ENCODE measurements at regions not wholly inside any gene's neighbourhood (a gene's known extent, or its start where the extent isn't known, plus 50 kb on each side); places are given as distances from the start of the nearest gene placed in this dataset.

- no peaks in the 10 kb centered on the region for H3K36me3 ChIP-seq
- H3K4me3 ChIP-seq: no peak overlapping the region
- no peaks in the 10 kb centered on the region for H3K9me3 ChIP-seq
- no peaks in the 10 kb centered on the region for H3K27me3 ChIP-seq
- DNase-seq: no peak
These were observed 377.5 kb upstream of the PIK3C3 start for GRCh38 chr18:41577529-41577928.

GRCh38 chr18:41576643-41577042 is 378.4 kb upstream of the PIK3C3 start:
- DNase-seq: no peak
- Histone ChIP-seq H3K27me3 (no peaks in the 10 kb centered on the region), H3K36me3 (no peaks in the 10 kb centered on the region), H3K4me3 (no peak overlapping the region), H3K9me3 (no peaks in the 10 kb centered on the region)

GRCh38 chr18:41569867-41570266 is 385.2 kb upstream of the PIK3C3 start:
- H3K36me3 ChIP-seq: no peaks in the 10 kb centered on the region
- H3K4me3 ChIP-seq: no peak overlapping the region
- no peaks in the 10 kb centered on the region for H3K27me3 ChIP-seq
- no peaks in the 10 kb centered on the region for H3K9me3 ChIP-seq
- no peak for DNase-seq

- no peak for DNase-seq
- no peaks in the 10 kb centered on the region for H3K9me3 ChIP-seq
- no peaks in the 10 kb centered on the region for H3K27me3 ChIP-seq
- no peak overlapping the region for H3K4me3 ChIP-seq
- H3K36me3 ChIP-seq: no peaks in the 10 kb centered on the region
These were observed 393.1 kb upstream of the PIK3C3 start for GRCh38 chr18:41561961-41562360.

- Histone ChIP-seq H3K9me3 (no peaks in the 10 kb centered on the region), H3K36me3 (no peaks in the 10 kb centered on the region), H3K27me3 (no peaks in the 10 kb centered on the region), H3K4me3 (no peak overlapping the region)
- DNase-seq: no peak
These were observed 396.3 kb upstream of the PIK3C3 start for GRCh38 chr18:41558715-41559114.

GRCh38 chr18:41553716-41554115 is 401.3 kb upstream of the PIK3C3 start:
- DNase-seq: no peak
- H3K9me3 ChIP-seq: no peaks in the 10 kb centered on the region
- H3K4me3 ChIP-seq: no peak overlapping the region
- no peaks in the 10 kb centered on the region for H3K27me3 ChIP-seq
- no peaks in the 10 kb centered on the region for H3K36me3 ChIP-seq

- no peak overlapping the region for H3K4me3 ChIP-seq
- H3K36me3 ChIP-seq: no peaks in the 10 kb centered on the region
- no peaks in the 10 kb centered on the region for H3K27me3 ChIP-seq
- no peak for DNase-seq
- H3K9me3 ChIP-seq: no peaks in the 10 kb centered on the region
These were observed 406.3 kb upstream of the PIK3C3 start for GRCh38 chr18:41548521-41549260.

- DNase-seq: no peak
- Histone ChIP-seq H3K27me3 (no peaks in the 10 kb centered on the region), H3K36me3 (no peaks in the 10 kb centered on the region), H3K4me3 (no peak overlapping the region), H3K9me3 (no peaks in the 10 kb centered on the region)
These were observed 409.7 kb upstream of the PIK3C3 start for GRCh38 chr18:41545091-41545888.

- no peaks in the 10 kb centered on the region for H3K27me3 ChIP-seq
- no peak overlapping the region for H3K4me3 ChIP-seq
- DNase-seq: no peak
- no peaks in the 10 kb centered on the region for H3K36me3 ChIP-seq
- H3K9me3 ChIP-seq: no peaks in the 10 kb centered on the region
These were observed 411.2 kb upstream of the PIK3C3 start for GRCh38 chr18:41543815-41544214.

GRCh38 chr18:41540237-41540871 is 414.7 kb upstream of the PIK3C3 start:
- Histone ChIP-seq H3K4me3 (no peak overlapping the region), H3K9me3 (no peaks in the 10 kb centered on the region), H3K36me3 (no peaks in the 10 kb centered on the region), H3K27me3 (no peaks in the 10 kb centered on the region)
- no peak for DNase-seq

- no peaks in the 10 kb centered on the region for H3K9me3 ChIP-seq
- no peak overlapping the region for H3K4me3 ChIP-seq
- no peak for DNase-seq
- no peaks in the 10 kb centered on the region for H3K36me3 ChIP-seq
- no peaks in the 10 kb centered on the region for H3K27me3 ChIP-seq
These were observed 416.3 kb upstream of the PIK3C3 start for GRCh38 chr18:41538751-41539150.

GRCh38 chr18:41537666-41538065 is 417.4 kb upstream of the PIK3C3 start:
- Histone ChIP-seq H3K36me3 (no peaks in the 10 kb centered on the region), H3K9me3 (no peaks in the 10 kb centered on the region), H3K4me3 (no peak overlapping the region), H3K27me3 (no peaks in the 10 kb centered on the region)
- DNase-seq: no peak

GRCh38 chr18:41532344-41533086 is 422.5 kb upstream of the PIK3C3 start:
- Histone ChIP-seq H3K27me3 (no peaks in the 10 kb centered on the region), H3K36me3 (no peaks in the 10 kb centered on the region), H3K9me3 (no peaks in the 10 kb centered on the region; the same call in 1 of the 2 replicates), H3K4me3 (no peak overlapping the region)
- no peak for DNase-seq

GRCh38 chr18:41530970-41531369 is 424.1 kb upstream of the PIK3C3 start:
- no peaks in the 10 kb centered on the region for H3K36me3 ChIP-seq
- no peak overlapping the region for H3K4me3 ChIP-seq
- no peak for DNase-seq
- no peaks in the 10 kb centered on the region; the same call in 1 of the 2 replicates for H3K9me3 ChIP-seq
- no peaks in the 10 kb centered on the region for H3K27me3 ChIP-seq

- Histone ChIP-seq H3K4me3 (no peak overlapping the region), H3K36me3 (no peaks in the 10 kb centered on the region), H3K9me3 (no peaks in the 10 kb centered on the region; the same call in 1 of the 2 replicates), H3K27me3 (no peaks in the 10 kb centered on the region)
- DNase-seq: no peak
These were observed 425.9 kb upstream of the PIK3C3 start for GRCh38 chr18:41529093-41529492.

- H3K4me3 ChIP-seq: no peak overlapping the region
- no peaks in the 10 kb centered on the region for H3K36me3 ChIP-seq
- no peaks in the 10 kb centered on the region; the same call in 1 of the 2 replicates for H3K9me3 ChIP-seq
- DNase-seq: no peak
- H3K27me3 ChIP-seq: no peaks in the 10 kb centered on the region
These were observed 429.0 kb upstream of the PIK3C3 start for GRCh38 chr18:41526054-41526453.

Measured in MG63 (cell line).